T-helper 2 cell treated with Interferon-gamma antibody and Interleukin-4, amounts not matched to agents 5 μg/mL and 100 μg/mL, for 36 hours (primary cell): ENCODE measurements at regions not wholly inside any gene's neighbourhood (a gene's known extent, or its start where the extent isn't known, plus 50 kb on each side); places are given as distances from the start of the nearest gene placed in this dataset.

Source experiments
- DNase-seq: peaks from one replicate; pipeline ENCODE4 v3.0.0; 2021; ENCODE audit warnings: low spot score
- H3K27ac Mint-ChIP-seq: one replicate; pipeline ENCODE4 v1.8.0; 2021; ENCODE audit warnings: mild to moderate bottlenecking, mixed read lengths
- H3K27me3 Mint-ChIP-seq: one replicate; pipeline ENCODE4 v1.8.0; 2021; ENCODE audit warnings: low read depth, mixed read lengths
- H3K36me3 Mint-ChIP-seq: one replicate; pipeline ENCODE4 v1.8.0; 2021; ENCODE audit warnings: low read depth, mixed read lengths
- H3K4me1 Mint-ChIP-seq: one replicate; pipeline ENCODE4 v1.8.0; 2021; ENCODE audit warnings: low read depth, mixed read lengths
- H3K4me3 Mint-ChIP-seq: one replicate; pipeline ENCODE4 v1.8.0; 2022; ENCODE audit warnings: mild to moderate bottlenecking, moderate library complexity, mixed read lengths
- H3K9me3 Mint-ChIP-seq: one replicate; pipeline ENCODE4 v1.8.0; 2021; ENCODE audit warnings: mixed read lengths

DNA sequence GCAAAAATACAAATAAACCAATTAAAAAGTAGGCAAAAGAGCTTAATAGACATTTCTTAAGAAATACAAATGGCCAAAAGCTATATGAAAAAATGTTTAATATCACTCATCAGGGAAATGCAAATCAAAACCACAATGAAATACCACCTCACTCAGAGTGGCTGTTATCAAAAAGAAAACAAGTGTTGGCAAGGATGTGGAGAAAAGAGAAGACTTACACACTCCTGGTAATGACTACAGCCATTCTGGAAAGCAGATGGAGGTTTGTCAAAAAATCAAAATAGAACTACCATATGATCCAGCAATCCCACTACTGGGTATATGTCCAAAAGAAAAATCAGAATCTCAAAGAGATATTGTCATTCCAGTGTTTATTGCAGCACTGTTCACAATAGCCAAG lies 223.5 kb upstream of the SLC10A2 start:
- no peaks in the 10 kb centered on the region for H3K27me3 Mint-ChIP-seq
- no peaks in the 10 kb centered on the region for H3K9me3 Mint-ChIP-seq
- no peak for DNase-seq
- H3K4me3 Mint-ChIP-seq = no peak overlapping the region
- H3K36me3 Mint-ChIP-seq = no peaks in the 10 kb centered on the region
- no peaks in the 10 kb centered on the region for H3K4me1 Mint-ChIP-seq
- H3K27ac Mint-ChIP-seq = no peak overlapping the region

DNA sequence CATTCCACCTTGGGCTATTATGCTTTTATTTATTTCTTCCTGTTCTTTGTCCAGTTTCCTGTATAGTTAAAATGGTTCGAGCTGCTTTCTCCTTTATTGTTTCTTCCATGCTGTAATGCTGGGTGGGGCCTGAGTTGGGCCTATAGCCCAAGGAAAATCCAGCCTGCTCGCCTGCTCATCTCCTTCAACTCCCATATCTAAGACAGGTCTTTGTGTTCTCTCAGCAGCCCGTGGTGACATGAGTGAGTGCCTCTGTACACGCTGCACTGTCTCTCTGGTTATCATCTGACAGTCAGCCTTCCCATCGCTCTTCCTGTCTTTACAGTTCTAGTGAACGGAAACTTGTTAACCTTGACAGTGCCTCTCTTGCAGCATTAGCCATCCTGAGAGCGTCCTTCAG lies 221.9 kb upstream of the SLC10A2 start:
- DNase-seq = no peak
- Mint-ChIP-seq H3K9me3 (no peaks in the 10 kb centered on the region), H3K4me3 (no peak overlapping the region), H3K4me1 (no peaks in the 10 kb centered on the region), H3K27ac (no peak overlapping the region), H3K27me3 (no peaks in the 10 kb centered on the region), H3K36me3 (no peaks in the 10 kb centered on the region)

- Mint-ChIP-seq H3K36me3 (no peaks in the 10 kb centered on the region), H3K27ac (no peak overlapping the region), H3K4me3 (no peak overlapping the region), H3K4me1 (no peaks in the 10 kb centered on the region), H3K27me3 (no peaks in the 10 kb centered on the region), H3K9me3 (no peaks in the 10 kb centered on the region)
- DNase-seq = no peak
Observed at GRCh38 chr13:103287659-103288058, 221.4 kb upstream of the SLC10A2 start.

- H3K4me3 Mint-ChIP-seq = no peak overlapping the region
- no peaks in the 10 kb centered on the region for H3K36me3 Mint-ChIP-seq
Observed at GRCh38 chr13:103284466-103284865, 218.2 kb upstream of the SLC10A2 start.

DNA sequence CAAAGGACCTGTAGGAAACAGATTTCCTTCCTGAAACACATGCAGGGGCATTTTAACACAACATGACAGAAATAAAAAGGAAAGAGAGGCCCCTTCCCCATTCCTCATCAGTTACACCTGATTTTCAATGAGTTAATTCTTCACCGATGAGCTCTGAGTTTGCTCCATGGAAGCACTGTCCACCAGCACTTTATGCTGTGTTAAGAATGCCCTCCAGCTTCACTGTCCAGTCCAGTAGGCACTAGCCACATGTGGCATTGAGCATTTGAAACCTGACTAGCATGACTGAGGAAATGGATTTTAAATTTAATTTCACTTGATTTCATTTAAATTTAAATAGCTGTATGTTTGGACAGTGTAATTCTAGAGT lies 217.2 kb upstream of the SLC10A2 start:
- H3K4me1 Mint-ChIP-seq = no peaks in the 10 kb centered on the region
- H3K36me3 Mint-ChIP-seq = no peaks in the 10 kb centered on the region
- no peak overlapping the region for H3K27ac Mint-ChIP-seq
- no peaks in the 10 kb centered on the region for H3K27me3 Mint-ChIP-seq
- no peak overlapping the region for H3K4me3 Mint-ChIP-seq
- no peak for DNase-seq
- H3K9me3 Mint-ChIP-seq = no peaks in the 10 kb centered on the region

More at GRCh38 chr13:103284466-103284865, 218.2 kb upstream of the SLC10A2 start:
- Mint-ChIP-seq H3K4me1 (no peaks in the 10 kb centered on the region), H3K27ac (no peak overlapping the region), H3K27me3 (no peaks in the 10 kb centered on the region), H3K9me3 (no peaks in the 10 kb centered on the region)
- DNase-seq = no peak

GRCh38 chr13:103282571-103283450 lies 216.6 kb upstream of the SLC10A2 start:
- Mint-ChIP-seq H3K4me3 (no peak overlapping the region), H3K27ac (no peak overlapping the region)

DNA sequence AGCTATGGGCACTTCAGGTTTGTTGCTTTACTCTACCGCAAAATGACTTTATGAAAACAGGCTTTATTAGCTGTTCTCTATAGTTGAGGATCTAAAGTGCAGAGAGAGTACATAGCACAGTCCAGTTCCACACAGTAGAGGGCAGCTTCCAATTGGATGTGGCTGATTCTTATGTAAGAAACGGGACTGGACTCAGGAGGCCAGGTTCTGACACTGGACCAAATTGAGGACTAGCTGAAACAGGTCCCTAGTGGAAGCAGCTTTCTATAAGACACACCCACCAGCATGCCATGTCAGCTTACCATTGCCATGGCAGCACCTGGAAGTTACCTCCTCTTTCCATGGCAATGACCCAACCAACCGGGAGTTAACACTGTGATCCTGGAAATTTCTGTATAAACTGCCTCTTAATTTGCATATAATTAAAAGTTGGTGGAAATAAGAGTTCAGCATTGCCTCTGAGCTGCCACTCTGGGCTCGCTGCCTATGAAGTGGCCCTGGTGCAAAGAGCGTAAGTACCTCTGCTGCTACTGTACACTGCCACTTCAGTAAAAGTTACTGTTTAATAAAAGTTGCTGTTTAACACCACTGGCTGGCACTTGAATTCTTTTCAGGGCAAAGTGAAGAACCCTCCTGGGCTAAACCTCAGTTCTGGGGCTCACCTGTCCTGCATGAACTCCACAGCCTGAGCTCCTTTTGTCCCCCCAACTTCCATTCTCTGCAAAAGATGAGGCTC lies 211.9 kb upstream of the SLC10A2 start:
- H3K9me3 Mint-ChIP-seq = no peaks in the 10 kb centered on the region
- no peaks in the 10 kb centered on the region for H3K36me3 Mint-ChIP-seq
- H3K4me3 Mint-ChIP-seq = no peak overlapping the region
- no peaks in the 10 kb centered on the region for H3K4me1 Mint-ChIP-seq
- no peaks in the 10 kb centered on the region for H3K27me3 Mint-ChIP-seq
- no peak overlapping the region for H3K27ac Mint-ChIP-seq
- DNase-seq = no peak

More at GRCh38 chr13:103282571-103283450, 216.6 kb upstream of the SLC10A2 start:
- DNase-seq = no peak
- Mint-ChIP-seq H3K36me3 (no peaks in the 10 kb centered on the region), H3K27me3 (no peaks in the 10 kb centered on the region), H3K9me3 (no peaks in the 10 kb centered on the region), H3K4me1 (no peaks in the 10 kb centered on the region)

DNA sequence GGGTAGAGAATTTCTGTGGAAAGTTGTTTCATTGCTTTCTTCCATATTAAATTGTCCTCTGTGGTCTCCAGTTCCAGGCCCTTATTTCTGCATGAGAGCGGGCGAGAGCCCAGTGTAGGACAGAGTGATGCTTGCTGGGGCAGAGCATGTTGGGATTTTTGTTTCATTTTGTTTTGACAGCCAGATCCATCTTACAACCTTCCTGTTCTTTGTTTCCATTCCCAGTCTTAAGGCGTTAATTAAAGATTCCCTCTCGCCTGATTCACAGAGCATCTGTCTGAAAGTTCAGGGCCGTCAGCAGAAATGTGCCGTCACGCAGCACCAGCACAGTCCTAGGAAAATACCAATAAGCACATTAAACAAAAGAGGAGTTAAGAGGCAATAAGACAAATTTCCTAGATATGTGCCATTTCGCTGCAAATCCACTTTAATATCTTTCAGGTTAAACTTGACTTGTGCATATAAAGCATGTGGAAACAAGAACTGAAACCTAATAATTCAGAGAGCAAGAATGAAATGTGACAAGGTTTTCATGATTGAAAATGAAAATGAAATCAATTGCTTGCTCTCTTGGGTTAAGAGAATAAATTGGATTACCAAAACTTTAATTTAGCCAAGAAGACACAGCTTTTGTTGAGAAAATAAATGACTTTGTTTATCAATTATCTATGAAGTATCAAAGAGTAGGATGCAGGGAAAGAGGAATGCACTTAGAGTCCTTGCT lies 210.7 kb upstream of the SLC10A2 start:
- Mint-ChIP-seq H3K36me3 (no peaks in the 10 kb centered on the region), H3K27me3 (no peaks in the 10 kb centered on the region), H3K4me1 (no peaks in the 10 kb centered on the region), H3K4me3 (no peak overlapping the region), H3K9me3 (no peaks in the 10 kb centered on the region), H3K27ac (no peak overlapping the region)
- DNase-seq = no peak

DNA sequence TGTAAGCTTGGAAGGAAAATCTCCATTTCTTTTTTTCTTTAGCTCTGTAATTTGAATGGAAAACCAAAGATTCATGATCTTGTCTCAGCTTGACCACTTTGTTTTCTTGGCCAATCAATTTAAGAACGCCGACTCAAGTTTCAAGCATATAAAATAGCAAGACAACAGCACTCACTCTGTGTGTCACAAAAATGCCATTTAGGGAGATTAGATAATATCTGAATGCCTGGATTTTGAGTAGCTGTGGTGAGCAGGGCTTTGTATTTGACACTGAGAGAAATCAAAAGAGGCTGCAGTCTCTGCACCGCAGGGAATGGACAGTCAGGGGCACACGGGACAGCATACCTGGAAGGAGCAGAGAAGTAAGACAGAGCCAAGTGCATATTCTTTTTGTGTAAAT lies 209.5 kb upstream of the SLC10A2 start:
- Mint-ChIP-seq H3K36me3 (no peaks in the 10 kb centered on the region), H3K4me3 (no peak overlapping the region), H3K9me3 (no peaks in the 10 kb centered on the region), H3K4me1 (no peaks in the 10 kb centered on the region), H3K27me3 (no peaks in the 10 kb centered on the region), H3K27ac (no peak overlapping the region)
- DNase-seq = no peak

DNA sequence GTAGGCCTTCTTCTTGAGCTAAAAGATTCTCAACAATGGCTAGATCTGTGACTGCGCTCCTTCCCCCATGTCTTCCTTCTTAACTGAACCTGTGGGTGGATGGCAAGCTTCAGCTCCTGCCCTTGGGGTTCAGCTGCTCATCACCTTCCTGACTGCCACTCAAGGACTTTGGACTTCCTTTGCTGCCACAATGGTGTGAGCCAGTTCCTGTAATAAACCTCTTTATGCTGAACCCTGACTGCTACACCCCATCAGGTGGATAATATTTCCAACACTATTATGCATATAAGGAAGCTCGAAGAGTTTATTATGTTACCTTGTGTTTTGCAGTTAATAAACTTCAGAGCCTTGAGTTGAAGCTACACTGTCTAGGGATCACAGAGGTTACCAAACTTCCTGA lies 208.9 kb upstream of the SLC10A2 start:
- no peak overlapping the region for H3K4me3 Mint-ChIP-seq
- no peak for DNase-seq

DNA sequence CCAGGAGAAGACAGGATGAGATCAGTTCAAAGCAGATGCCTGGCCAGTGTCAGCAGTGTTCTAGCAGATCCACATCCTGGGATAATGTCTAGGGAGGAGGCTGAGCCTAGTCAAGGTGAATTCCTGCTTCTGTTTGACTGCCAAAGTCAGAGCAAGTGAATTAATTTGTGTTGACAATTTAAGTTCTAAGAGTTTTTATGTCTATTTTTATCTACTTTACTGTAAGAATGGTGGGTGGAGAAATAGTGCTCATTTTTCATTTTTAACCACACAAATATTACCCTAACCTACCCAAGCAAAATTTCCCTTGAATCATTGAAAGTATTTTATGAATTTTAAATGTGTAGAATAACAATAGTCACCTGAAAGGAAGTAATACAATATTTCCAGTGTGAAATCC lies 207.6 kb upstream of the SLC10A2 start:
- Mint-ChIP-seq H3K9me3 (no peaks in the 10 kb centered on the region), H3K27me3 (no peaks in the 10 kb centered on the region), H3K4me3 (no peak overlapping the region), H3K27ac (no peak overlapping the region), H3K36me3 (no peaks in the 10 kb centered on the region), H3K4me1 (no peaks in the 10 kb centered on the region)
- DNase-seq = no peak

More for the DNA sequence above, 208.9 kb upstream of the SLC10A2 start:
- Mint-ChIP-seq H3K27ac (no peak overlapping the region), H3K4me1 (no peaks in the 10 kb centered on the region), H3K36me3 (no peaks in the 10 kb centered on the region), H3K9me3 (no peaks in the 10 kb centered on the region), H3K27me3 (no peaks in the 10 kb centered on the region)

DNA sequence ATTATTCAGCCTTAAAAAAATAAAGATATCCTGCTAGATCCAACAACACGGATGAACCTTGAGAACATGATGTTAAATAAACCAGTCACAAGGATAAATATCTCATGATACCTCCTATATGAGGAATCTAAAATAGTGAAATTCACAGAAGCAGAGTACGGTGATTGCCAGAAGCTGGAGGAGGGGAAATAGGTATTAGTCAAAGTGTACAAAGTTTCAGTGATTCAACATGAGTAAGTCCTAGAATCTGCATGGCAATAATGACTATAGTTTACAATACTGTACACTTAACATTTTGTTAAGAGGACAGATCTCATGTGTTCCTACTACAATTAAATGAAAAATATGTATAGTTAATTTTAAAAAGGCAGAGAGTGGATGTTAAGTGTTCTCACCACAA lies 206.6 kb upstream of the SLC10A2 start:
- no peaks in the 10 kb centered on the region for H3K36me3 Mint-ChIP-seq
- no peaks in the 10 kb centered on the region for H3K27me3 Mint-ChIP-seq
- no peaks in the 10 kb centered on the region for H3K4me1 Mint-ChIP-seq
- no peak overlapping the region for H3K4me3 Mint-ChIP-seq
- no peak for DNase-seq
- peaks cover 2% of the 10 kb centered on the region for H3K9me3 Mint-ChIP-seq
- no peak overlapping the region for H3K27ac Mint-ChIP-seq

- no peak overlapping the region for H3K27ac Mint-ChIP-seq
- DNase-seq = no peak
- H3K4me3 Mint-ChIP-seq = no peak overlapping the region
- H3K27me3 Mint-ChIP-seq = no peaks in the 10 kb centered on the region
- peaks cover 21% of the 10 kb centered on the region for H3K9me3 Mint-ChIP-seq
- H3K36me3 Mint-ChIP-seq = no peaks in the 10 kb centered on the region
- no peaks in the 10 kb centered on the region for H3K4me1 Mint-ChIP-seq
Observed at GRCh38 chr13:103263448-103263847, 197.2 kb upstream of the SLC10A2 start.
